Neural crest cell (in vitro differentiated cells): ENCODE measurements at regions not wholly inside any gene's neighbourhood (a gene's known extent, or its start where the extent isn't known, plus 50 kb on each side); places are given as distances from the start of the nearest gene placed in this dataset.
A peak's percentile ranks its signal among the peaks of the same experiment; 100 is the strongest.

Source experiments
- DNase-seq: peaks from one replicate; pipeline ENCODE4 v3.0.0; 2021; ENCODE audit warnings: low read depth, mixed read lengths, low spot score
- H3K27ac Mint-ChIP-seq: one replicate; pipeline ENCODE4 v1.8.0; 2021; ENCODE audit warnings: mild to moderate bottlenecking, mixed read lengths; ENCODE audit not compliant: unreplicated experiment
- H3K27me3 Mint-ChIP-seq: 2 replicates; pipeline ENCODE4 v1.8.0; 2021; ENCODE audit warnings: low read depth, mild to moderate bottlenecking, mixed read lengths
- H3K36me3 Mint-ChIP-seq: 2 replicates; pipeline ENCODE4 v1.8.0; 2021; ENCODE audit warnings: low read depth, mild to moderate bottlenecking, mixed read lengths
- H3K4me1 Mint-ChIP-seq: 2 replicates; pipeline ENCODE4 v1.8.0; 2021; ENCODE audit warnings: mixed read lengths
- H3K4me3 Mint-ChIP-seq: one replicate; pipeline ENCODE4 v1.8.0; 2021; ENCODE audit warnings: mild to moderate bottlenecking, mixed read lengths
- H3K9me3 Mint-ChIP-seq: 2 replicates; pipeline ENCODE4 v1.8.0; 2021; ENCODE audit warnings: mixed read lengths
- TF ChIP-seq, protein P1 (sequence below): fragments of 200-600 bp; sonication (generic); conservative IDR thresholded peaks from 2 replicates; pipeline ENCODE4 v1.5.0; 2021; ENCODE audit warnings: antibody characterized with exemption, mild to moderate bottlenecking

- H3K4me1 Mint-ChIP-seq: no peaks in the 10 kb centered on the region
- no peak overlapping the region for H3K4me3 Mint-ChIP-seq
- H3K9me3 Mint-ChIP-seq: no peaks in the 10 kb centered on the region
- H3K27me3 Mint-ChIP-seq: no peaks in the 10 kb centered on the region
- no peak for DNase-seq
- H3K27ac Mint-ChIP-seq: no peak overlapping the region
- TF ChIP-seq, protein P1, sequence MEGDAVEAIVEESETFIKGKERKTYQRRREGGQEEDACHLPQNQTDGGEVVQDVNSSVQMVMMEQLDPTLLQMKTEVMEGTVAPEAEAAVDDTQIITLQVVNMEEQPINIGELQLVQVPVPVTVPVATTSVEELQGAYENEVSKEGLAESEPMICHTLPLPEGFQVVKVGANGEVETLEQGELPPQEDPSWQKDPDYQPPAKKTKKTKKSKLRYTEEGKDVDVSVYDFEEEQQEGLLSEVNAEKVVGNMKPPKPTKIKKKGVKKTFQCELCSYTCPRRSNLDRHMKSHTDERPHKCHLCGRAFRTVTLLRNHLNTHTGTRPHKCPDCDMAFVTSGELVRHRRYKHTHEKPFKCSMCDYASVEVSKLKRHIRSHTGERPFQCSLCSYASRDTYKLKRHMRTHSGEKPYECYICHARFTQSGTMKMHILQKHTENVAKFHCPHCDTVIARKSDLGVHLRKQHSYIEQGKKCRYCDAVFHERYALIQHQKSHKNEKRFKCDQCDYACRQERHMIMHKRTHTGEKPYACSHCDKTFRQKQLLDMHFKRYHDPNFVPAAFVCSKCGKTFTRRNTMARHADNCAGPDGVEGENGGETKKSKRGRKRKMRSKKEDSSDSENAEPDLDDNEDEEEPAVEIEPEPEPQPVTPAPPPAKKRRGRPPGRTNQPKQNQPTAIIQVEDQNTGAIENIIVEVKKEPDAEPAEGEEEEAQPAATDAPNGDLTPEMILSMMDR: no peak
- no peaks in the 10 kb centered on the region for H3K36me3 Mint-ChIP-seq
Measured at GRCh38 chr1:208944981-208945451, 638.5 kb upstream of the CAMK1G start.

DNA sequence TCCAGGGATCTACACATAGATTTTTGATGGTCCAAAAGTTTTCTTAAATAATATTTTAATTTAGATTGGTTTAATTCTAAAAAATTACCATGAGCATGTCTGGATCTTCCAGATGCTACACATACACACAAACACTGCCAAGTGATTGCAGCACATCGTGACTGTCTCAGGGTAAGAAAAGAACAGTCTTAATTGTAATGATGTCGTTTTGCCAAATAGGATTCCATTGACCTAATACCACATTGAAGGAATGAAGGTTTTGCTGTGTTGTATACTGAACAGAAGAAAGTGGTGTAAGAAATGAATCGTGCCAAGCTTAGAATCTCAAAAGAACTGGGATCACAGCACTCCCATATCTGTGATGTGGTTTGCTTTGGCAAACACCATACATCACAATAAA, 633.3 kb upstream of the CAMK1G start:
- H3K36me3 Mint-ChIP-seq: no peaks in the 10 kb centered on the region
- H3K4me3 Mint-ChIP-seq: no peak overlapping the region
- TF ChIP-seq, protein P1: no peak
- peaks cover 6% of the 10 kb centered on the region for H3K9me3 Mint-ChIP-seq
- DNase-seq: no peak
- H3K27me3 Mint-ChIP-seq: no peaks in the 10 kb centered on the region
- H3K4me1 Mint-ChIP-seq: no peaks in the 10 kb centered on the region
- no peak overlapping the region for H3K27ac Mint-ChIP-seq

- Mint-ChIP-seq H3K36me3 (no peaks in the 10 kb centered on the region), H3K4me1 (no peaks in the 10 kb centered on the region), H3K4me3 (no peak overlapping the region), H3K27me3 (no peaks in the 10 kb centered on the region), H3K27ac (peak overlapping the region; percentile 73), H3K9me3 (peaks cover 6% of the 10 kb centered on the region)
- DNase-seq: no peak
- TF ChIP-seq, protein P1: no peak
Measured at GRCh38 chr1:208951026-208951525, 632.4 kb upstream of the CAMK1G start.

- DNase-seq: no peak
- H3K27me3 Mint-ChIP-seq: no peaks in the 10 kb centered on the region
- H3K27ac Mint-ChIP-seq: no peak overlapping the region
- H3K4me1 Mint-ChIP-seq: no peaks in the 10 kb centered on the region
- H3K9me3 Mint-ChIP-seq: peaks cover 8% of the 10 kb centered on the region
- TF ChIP-seq, protein P1: no peak
- no peak overlapping the region for H3K4me3 Mint-ChIP-seq
- H3K36me3 Mint-ChIP-seq: no peaks in the 10 kb centered on the region
Measured at GRCh38 chr1:208951908-208952307, 631.6 kb upstream of the CAMK1G start.

GRCh38 chr1:208962867-208963266, 620.6 kb upstream of the CAMK1G start:
- TF ChIP-seq, protein P1: no peak
- Mint-ChIP-seq H3K36me3 (peaks cover 4% of the 10 kb centered on the region), H3K27ac (no peak overlapping the region), H3K9me3 (peaks cover 12% of the 10 kb centered on the region), H3K27me3 (no peaks in the 10 kb centered on the region), H3K4me3 (no peak overlapping the region), H3K4me1 (no peaks in the 10 kb centered on the region)
- DNase-seq: no peak

DNA sequence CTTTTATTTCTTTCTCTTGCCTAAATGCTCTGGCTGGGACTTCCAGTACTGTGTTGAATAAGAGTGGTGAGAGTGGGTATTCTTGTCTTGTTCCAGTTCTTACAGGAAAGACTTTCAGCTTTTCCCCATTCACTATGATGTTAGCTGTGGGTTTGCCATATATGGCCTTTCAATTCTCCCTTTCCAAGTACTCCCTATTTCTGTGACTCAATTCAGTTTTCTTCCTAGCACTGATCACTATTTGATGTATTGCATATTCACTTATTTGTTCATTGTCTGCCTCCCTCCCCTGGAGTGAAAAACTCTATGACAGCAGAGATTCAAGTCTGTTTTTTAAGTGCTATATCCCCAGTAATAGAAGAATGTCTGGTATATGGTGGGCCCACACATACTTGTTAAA, 618.2 kb upstream of the CAMK1G start:
- DNase-seq: no peak
- H3K27ac Mint-ChIP-seq: no peak overlapping the region
- H3K4me1 Mint-ChIP-seq: no peaks in the 10 kb centered on the region
- TF ChIP-seq, protein P1: no peak
- no peak overlapping the region for H3K4me3 Mint-ChIP-seq
- peaks cover 3% of the 10 kb centered on the region for H3K27me3 Mint-ChIP-seq
- H3K9me3 Mint-ChIP-seq: peaks cover 5% of the 10 kb centered on the region
- no peaks in the 10 kb centered on the region for H3K36me3 Mint-ChIP-seq
